Left ventricle myocardium inferior (tissue), 1 donor: ENCODE measurements at regions not wholly inside any gene's neighbourhood (a gene's known extent, or its start where the extent isn't known, plus 50 kb on each side); places are given as distances from the start of the nearest gene placed in this dataset.

Source experiments
- DNase-seq: peaks from one replicate; pipeline ENCODE4 v3.0.0-alpha.2; 2020
- H3K27ac ChIP-seq: fragments of 200-600 bp; replicated peaks from 2 replicates; pipeline ENCODE4 v1.8.0; 2021
- H3K27me3 ChIP-seq: fragments of 200-600 bp; 2 replicates; pipeline ENCODE4 v1.8.0; 2021; ENCODE audit warnings: low read depth
- H3K36me3 ChIP-seq: fragments of 200-600 bp; 2 replicates; pipeline ENCODE4 v1.8.0; 2021
- H3K4me1 ChIP-seq: fragments of 200-600 bp; 2 replicates; pipeline ENCODE4 v1.8.0; 2021
- H3K4me3 ChIP-seq: fragments of 200-600 bp; 2 replicates; pipeline ENCODE4 v1.8.0; 2021; ENCODE audit warnings: mild to moderate bottlenecking, moderate library complexity
- H3K9me3 ChIP-seq: fragments of 200-600 bp; replicated peaks from 2 replicates; pipeline ENCODE4 v1.8.0; 2021
- CTCF ChIP-seq: fragments of 200-600 bp; IDR thresholded peaks from 2 replicates; pipeline ENCODE4 v1.8.0; 2021; ENCODE audit warnings: antibody characterized with exemption, mild to moderate bottlenecking, borderline replicate concordance
- intact Hi-C: fragments of 100-400 bp; cut with micrococcal nuclease; formaldehyde crosslinking; loops from one replicate; pipeline ENCODE4 v1.11.0; 2022
- donor health status: DM: no; HTN: yes; CAD: no; lungs with severe emphysema.

DNA sequence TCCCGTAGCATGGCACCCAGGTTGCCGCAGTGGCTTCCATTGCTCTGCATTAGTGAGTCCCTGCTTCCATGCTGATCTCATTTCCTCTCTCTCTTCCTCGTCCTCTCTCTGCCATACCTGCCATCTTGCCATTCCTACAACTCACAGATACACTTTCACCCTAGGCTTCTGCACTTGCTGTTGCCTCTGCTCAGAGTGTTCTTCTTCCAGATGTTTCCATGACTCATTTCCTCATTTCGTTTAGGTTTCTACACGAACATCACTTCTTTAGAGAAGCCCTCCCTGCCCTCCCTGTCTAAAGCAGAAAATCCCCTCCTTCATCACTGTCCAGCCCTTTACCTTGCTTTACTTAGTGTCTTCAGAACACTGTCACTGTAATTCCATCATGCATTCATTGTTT lies 115.2 kb upstream of the WWC1 start:
- H3K36me3 ChIP-seq = no peaks in the 10 kb centered on the region
- no peaks in the 10 kb centered on the region for H3K9me3 ChIP-seq
- no peak for TF ChIP-seq CTCF
- intact Hi-C loops = no loop called here
- H3K27me3 ChIP-seq = no peaks in the 10 kb centered on the region
- peaks cover 64% of the 10 kb centered on the region for H3K4me1 ChIP-seq
- H3K4me3 ChIP-seq = no peak overlapping the region
- H3K27ac ChIP-seq = peak overlapping the region; percentile 2
- no peak for DNase-seq

- H3K27ac ChIP-seq = peak overlapping the region; percentile 83
- no peaks in the 10 kb centered on the region for H3K9me3 ChIP-seq
- TF ChIP-seq CTCF = no peak
- H3K4me1 ChIP-seq = peaks cover 57% of the 10 kb centered on the region
- no peaks in the 10 kb centered on the region for H3K36me3 ChIP-seq
- no peaks in the 10 kb centered on the region for H3K27me3 ChIP-seq
- intact Hi-C loops = no loop called here
- H3K4me3 ChIP-seq = no peak overlapping the region
- no peak for DNase-seq
These were observed 114.5 kb upstream of the WWC1 start for GRCh38 chr5:168176941-168177340.

- H3K27ac ChIP-seq = peak overlapping the region; percentile 83
- H3K4me1 ChIP-seq = peaks cover 47% of the 10 kb centered on the region
- peak; percentile 44 for TF ChIP-seq CTCF
- intact Hi-C loops = no loop called here
- no peaks in the 10 kb centered on the region for H3K27me3 ChIP-seq
- H3K4me3 ChIP-seq = no peak overlapping the region
- H3K9me3 ChIP-seq = no peaks in the 10 kb centered on the region
- no peaks in the 10 kb centered on the region for H3K36me3 ChIP-seq
- DNase-seq = peak; percentile 38
These were observed 113.5 kb upstream of the WWC1 start for GRCh38 chr5:168177831-168178450.

DNA sequence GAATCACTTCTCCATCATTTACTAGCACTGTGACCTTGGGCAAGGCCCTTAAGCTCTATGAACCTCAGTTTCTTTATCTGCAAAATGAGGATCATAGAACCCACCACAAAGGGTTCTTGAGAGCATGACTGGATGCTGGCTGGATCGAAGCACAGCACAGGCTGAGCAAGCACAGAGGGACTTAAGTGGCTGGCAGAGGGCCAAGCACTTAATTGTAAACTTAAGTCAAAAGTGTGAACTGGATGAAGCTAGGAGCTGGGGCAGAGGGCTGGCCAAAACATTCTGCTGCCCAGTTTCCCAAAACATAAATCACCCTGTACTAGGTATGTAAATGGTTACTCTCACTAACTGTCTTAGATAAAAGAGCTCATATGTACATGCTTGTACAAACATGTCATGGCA lies 112.3 kb upstream of the WWC1 start:
- no peaks in the 10 kb centered on the region for H3K9me3 ChIP-seq
- peak overlapping the region; percentile 83 for H3K27ac ChIP-seq
- H3K27me3 ChIP-seq = no peaks in the 10 kb centered on the region
- H3K4me3 ChIP-seq = no peak overlapping the region
- DNase-seq = no peak
- H3K36me3 ChIP-seq = no peaks in the 10 kb centered on the region
- H3K4me1 ChIP-seq = peaks cover 34% of the 10 kb centered on the region
- intact Hi-C loops = no loop called here
- no peak for TF ChIP-seq CTCF

DNA sequence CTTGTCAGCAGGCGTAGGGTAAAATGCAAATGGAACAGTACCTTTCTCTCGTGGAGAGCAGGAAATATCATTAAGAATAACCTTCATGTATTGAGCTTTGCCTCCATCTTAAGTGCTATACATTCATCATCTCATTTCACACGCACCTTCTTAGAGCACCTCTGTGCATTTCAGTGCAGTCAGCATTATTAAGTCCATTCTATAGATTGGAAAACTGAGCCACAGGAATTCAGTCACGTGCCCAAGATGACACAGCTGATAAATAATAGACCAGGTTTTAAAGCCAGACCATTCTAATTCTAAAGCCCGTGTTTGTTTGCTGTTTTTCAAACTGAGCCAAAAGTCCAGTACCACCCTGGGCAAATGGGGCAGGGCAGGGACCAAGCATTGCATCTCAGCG lies 109.2 kb upstream of the WWC1 start:
- H3K27ac ChIP-seq = no peak overlapping the region

More for the DNA sequence above, 109.2 kb upstream of the WWC1 start:
- Histone ChIP-seq H3K36me3 (no peaks in the 10 kb centered on the region), H3K4me3 (no peak overlapping the region), H3K27me3 (no peaks in the 10 kb centered on the region), H3K9me3 (no peaks in the 10 kb centered on the region), H3K4me1 (peaks cover 37% of the 10 kb centered on the region)
- TF ChIP-seq CTCF = no peak
- intact Hi-C loops = no loop called here
- DNase-seq = no peak
